ENCODE measurements at regions not wholly inside any gene's neighbourhood (a gene's known extent, or its start where the extent isn't known, plus 50 kb on each side); places are given as distances from the start of the nearest gene placed in this dataset.

DNA sequence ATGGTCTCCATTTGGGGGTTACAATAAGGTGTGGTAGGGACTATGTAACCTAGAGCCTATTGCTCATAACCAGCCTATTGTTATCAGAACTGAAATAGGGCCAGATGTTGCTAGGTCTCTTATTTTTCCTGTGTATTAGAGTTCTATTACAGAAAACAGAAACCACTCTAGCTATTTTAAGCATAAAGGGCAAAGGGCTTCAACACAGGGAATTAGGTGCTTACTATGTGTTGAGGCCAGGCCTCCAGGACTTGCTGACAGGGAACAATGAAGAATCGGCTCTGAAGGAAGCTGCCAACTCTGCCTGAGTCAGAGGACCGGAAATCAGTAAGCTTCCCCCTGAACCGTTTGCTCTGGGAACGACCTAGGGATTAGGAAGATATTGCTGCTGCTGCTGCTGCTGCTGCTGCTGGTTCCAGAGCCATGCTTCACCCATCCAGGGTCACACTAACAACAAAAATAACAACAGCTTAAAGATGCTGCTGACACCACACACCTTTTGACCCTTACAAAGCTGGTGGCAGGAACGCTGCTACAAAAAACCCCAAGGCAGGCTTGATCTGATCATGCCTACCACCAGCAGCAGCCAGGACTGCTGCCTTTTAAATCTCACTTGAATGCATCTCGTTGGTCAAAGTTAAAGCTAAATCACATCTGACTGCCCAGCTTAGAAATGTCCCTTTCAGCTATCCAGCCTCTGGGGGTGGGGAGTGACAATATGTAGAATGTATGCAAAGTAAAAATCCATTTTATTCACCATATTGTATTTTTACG is 276.9 kb upstream of the IL12A start:
- TF ChIP-seq, protein P1, sequence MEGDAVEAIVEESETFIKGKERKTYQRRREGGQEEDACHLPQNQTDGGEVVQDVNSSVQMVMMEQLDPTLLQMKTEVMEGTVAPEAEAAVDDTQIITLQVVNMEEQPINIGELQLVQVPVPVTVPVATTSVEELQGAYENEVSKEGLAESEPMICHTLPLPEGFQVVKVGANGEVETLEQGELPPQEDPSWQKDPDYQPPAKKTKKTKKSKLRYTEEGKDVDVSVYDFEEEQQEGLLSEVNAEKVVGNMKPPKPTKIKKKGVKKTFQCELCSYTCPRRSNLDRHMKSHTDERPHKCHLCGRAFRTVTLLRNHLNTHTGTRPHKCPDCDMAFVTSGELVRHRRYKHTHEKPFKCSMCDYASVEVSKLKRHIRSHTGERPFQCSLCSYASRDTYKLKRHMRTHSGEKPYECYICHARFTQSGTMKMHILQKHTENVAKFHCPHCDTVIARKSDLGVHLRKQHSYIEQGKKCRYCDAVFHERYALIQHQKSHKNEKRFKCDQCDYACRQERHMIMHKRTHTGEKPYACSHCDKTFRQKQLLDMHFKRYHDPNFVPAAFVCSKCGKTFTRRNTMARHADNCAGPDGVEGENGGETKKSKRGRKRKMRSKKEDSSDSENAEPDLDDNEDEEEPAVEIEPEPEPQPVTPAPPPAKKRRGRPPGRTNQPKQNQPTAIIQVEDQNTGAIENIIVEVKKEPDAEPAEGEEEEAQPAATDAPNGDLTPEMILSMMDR (IDR thresholded peaks at IDR 0.05; ENCODE audit: borderline replicate concordance, insufficient read depth, low read depth, low read length) = no peak
- no peak overlapping the region for H3K4me3 ChIP-seq (ENCODE audit: low read depth, low read length)

DNA sequence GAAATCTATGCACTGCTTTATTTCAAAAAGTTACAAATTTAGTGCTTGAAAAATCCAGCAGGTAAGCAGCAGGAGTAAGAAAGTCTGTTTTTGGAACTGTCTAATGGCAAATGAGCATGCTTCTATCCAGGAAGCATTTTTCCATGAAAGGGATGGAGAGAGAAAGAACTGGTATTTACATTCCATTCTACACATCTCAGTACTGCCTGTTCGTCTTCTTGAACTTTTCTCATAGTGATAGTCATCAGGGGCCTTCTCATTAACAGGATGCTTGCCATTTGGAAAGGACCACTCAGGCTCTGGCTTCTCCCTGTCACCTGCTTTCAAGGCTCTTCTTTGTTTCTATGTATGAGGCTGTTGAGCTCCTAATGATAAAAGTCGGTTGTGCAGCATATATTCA is 267.3 kb upstream of the IL12A start:
- H3K4me3 ChIP-seq (ENCODE audit: low read depth, low read length) = no peak overlapping the region
- TF ChIP-seq, protein P1 (IDR thresholded peaks at IDR 0.05; ENCODE audit: borderline replicate concordance, insufficient read depth, low read depth, low read length) = no peak

DNA sequence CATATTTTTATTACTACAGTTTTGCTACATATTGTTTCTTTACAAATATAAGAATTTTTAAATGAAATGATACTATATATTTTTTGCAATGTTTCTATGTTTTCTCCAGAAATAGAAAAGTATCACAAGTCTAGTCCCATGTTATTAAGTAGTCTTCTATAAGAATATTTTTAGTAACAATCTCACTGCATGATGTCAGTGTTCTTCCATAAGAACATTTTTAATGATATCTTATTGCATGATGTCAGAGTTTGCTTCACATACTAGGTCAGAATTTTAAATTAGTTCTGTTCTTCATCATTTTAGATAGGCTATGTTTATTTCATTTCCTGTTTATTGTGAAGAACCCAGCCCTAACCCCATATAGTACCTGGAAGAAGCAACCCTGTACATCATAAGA is 265.3 kb upstream of the IL12A start:
- H3K4me3 ChIP-seq (ENCODE audit: low read depth, low read length) = no peak overlapping the region
- TF ChIP-seq, protein P1 (IDR thresholded peaks at IDR 0.05; ENCODE audit: borderline replicate concordance, insufficient read depth, low read depth, low read length) = no peak

DNA sequence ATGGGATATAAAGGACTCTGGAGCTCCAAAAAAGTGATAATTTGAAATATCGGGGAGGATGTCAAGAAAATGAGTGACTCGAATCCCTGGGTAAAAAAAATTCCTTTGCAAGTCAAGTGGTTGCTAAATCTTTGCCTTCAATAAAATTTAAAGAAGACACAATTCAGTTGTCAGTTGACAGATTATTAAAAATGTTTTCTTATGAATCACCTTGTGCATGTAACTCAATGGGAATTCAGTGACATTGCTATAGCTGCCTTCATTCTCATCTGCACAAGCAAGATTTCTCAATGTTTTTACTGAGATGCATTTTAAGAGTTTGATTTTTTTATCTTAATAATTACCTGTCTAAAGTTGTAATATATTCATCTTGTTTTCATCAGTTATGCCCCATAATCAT is 264.0 kb upstream of the IL12A start:
- TF ChIP-seq, protein P1 (IDR thresholded peaks at IDR 0.05; ENCODE audit: borderline replicate concordance, insufficient read depth, low read depth, low read length) = no peak
- H3K4me3 ChIP-seq (ENCODE audit: low read depth, low read length) = no peak overlapping the region

DNA sequence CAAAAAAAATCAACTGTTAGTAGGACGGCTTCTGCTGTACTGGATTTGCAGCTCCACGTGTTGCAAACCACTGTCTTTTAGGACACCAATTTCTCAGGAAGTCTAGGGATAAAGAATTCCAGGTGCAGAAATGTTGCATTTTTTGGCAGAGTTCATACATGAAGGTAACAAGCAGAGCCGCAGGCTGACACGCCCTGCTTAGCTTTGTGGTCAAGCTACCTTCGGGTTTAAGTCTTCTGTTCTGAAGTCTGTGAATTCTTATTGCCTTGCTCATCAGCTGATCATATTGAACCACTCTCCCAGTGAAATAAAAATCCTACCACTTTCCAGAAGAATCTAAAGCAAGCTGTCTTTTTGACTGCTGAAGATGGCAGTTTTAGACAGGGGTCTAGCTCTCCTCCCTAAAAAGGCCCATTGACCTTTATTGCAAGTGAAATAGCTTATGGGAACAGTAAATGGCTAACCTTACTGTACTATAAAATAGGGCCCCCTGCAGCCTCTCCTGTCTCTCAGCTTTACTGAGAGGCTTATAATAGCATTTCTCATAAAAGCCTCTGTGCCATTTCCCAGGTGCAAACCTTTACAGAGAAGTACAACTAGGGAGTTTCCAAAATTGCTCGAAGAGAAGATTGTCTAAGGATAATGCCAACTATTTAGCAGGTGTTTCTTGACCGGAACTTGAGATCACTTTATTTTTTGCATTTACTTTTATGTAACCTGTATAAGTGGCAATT is 262.2 kb upstream of the IL12A start:
- TF ChIP-seq, protein P1 (IDR thresholded peaks at IDR 0.05; ENCODE audit: borderline replicate concordance, insufficient read depth, low read depth, low read length) = no peak

DNA sequence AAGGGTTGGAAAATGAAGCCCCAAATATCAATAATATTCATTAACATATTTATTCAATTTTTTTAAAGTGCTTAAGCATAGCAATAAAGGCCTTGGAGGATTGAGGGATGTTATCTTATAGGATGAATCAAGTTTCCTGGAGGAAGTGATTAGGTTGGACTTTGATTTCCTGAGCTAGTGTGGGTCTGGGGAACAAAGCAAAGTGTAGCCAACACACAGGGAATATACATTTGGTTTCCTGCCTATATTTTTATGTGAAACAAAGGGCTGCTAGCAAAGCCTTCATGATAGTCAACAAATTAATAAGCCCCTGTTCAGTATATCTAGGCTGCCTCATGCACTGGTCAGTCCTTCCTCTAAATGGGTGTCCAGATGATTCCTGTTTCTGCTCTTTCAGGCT is 261.1 kb upstream of the IL12A start:
- no peak overlapping the region for H3K4me3 ChIP-seq (ENCODE audit: low read depth, low read length)
- TF ChIP-seq, protein P1 (IDR thresholded peaks at IDR 0.05; ENCODE audit: borderline replicate concordance, insufficient read depth, low read depth, low read length) = no peak

More for the DNA sequence above, 262.2 kb upstream of the IL12A start:
- H3K4me3 ChIP-seq (ENCODE audit: low read depth, low read length) = no peak overlapping the region

DNA sequence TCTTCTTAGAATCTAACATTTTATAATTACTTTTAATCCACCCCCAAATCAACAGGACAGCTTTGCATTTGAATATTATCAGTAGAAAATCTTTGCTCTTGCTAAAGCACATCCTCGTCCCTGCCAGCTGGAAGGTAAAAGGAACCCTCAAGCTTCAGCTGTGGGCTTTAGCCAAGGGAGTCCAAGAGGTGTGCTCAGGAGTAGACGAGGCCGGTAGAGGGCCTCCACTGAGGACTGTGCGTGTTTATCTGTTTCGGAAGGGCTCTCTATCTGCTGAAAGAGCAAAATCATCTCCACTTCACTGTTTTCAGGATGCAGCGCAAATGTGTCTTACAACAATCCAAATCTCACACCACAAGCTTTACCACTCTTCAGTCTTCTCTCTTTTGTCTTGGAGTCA is 257.4 kb upstream of the IL12A start:
- TF ChIP-seq, protein P1 (IDR thresholded peaks at IDR 0.05; ENCODE audit: borderline replicate concordance, insufficient read depth, low read depth, low read length) = no peak
- no peak overlapping the region for H3K4me3 ChIP-seq (ENCODE audit: low read depth, low read length)
